ENCODE measurements at regions not wholly inside any gene's neighbourhood (a gene's known extent, or its start where the extent isn't known, plus 50 kb on each side); places are given as distances from the start of the nearest gene placed in this dataset.

DNA sequence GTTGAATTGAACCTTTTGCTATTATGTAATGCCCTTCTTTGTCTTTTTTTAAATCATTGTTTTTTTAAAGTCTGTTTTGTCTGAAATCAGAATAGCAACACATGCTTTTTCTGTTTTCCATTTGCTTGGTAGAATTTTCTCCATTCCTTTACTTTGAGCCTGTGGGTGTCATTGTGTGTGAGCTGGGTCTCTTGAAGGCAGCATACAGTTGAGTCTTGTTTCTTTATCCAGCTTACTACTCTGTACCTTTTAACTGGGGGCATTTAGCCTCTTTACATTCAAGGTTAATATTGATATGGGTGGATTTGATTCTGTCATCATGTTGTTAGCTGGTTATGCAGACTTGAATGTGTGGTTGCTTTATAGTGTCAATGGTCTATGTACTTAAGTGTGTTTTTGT lies 292.0 kb downstream of the MAP2K4 start:
- no peak for TF ChIP-seq POLR2AphosphoS5 (IDR thresholded peaks at IDR 0.05; ENCODE audit: borderline replicate concordance, low read depth, low read length)
- TF ChIP-seq EZH2 (IDR thresholded peaks at IDR 0.05): no peak
